HG02678 (cell line): ENCODE measurements at regions not wholly inside any gene's neighbourhood (a gene's known extent, or its start where the extent isn't known, plus 50 kb on each side); places are given as distances from the start of the nearest gene placed in this dataset.

Experiments used
- ATAC-seq: cut with Tn5 transposase; IDR thresholded peaks from one replicate; pipeline ENCODE4 v1.9.1; 2021; ENCODE audit warnings: mild to moderate bottlenecking, moderate library complexity; ENCODE audit not compliant: unreplicated experiment

- no peak for ATAC-seq
These were observed 300.7 kb downstream of the SP3 start for GRCh38 chr2:173664513-173664910.

- ATAC-seq = no peak
These were observed 298.8 kb downstream of the SP3 start for GRCh38 chr2:173666171-173666888.

- no peak for ATAC-seq
These were observed 298.2 kb downstream of the SP3 start for GRCh38 chr2:173667014-173667413.

GRCh38 chr2:173667415-173667814 is 297.8 kb downstream of the SP3 start:
- ATAC-seq = no peak

GRCh38 chr2:173669271-173669853 is 295.8 kb downstream of the SP3 start:
- ATAC-seq = no peak

- no peak for ATAC-seq
These were observed 295.3 kb downstream of the SP3 start for GRCh38 chr2:173669888-173670287.

GRCh38 chr2:173672573-173673340 is 292.4 kb downstream of the SP3 start:
- ATAC-seq = no peak

- ATAC-seq = no peak
These were observed 291.5 kb downstream of the SP3 start for GRCh38 chr2:173673640-173674039.

GRCh38 chr2:173676647-173677046 is 288.5 kb downstream of the SP3 start:
- ATAC-seq = no peak

- no peak for ATAC-seq
These were observed 287.0 kb downstream of the SP3 start for GRCh38 chr2:173678186-173678585.

- ATAC-seq = no peak
These were observed 284.6 kb downstream of the SP3 start for GRCh38 chr2:173680574-173680973.

- no peak for ATAC-seq
These were observed 283.1 kb downstream of the SP3 start for GRCh38 chr2:173681881-173682650.

- ATAC-seq = no peak
These were observed 280.2 kb downstream of the SP3 start for GRCh38 chr2:173684896-173685459.

GRCh38 chr2:173690349-173690748 is 274.8 kb downstream of the SP3 start:
- no peak for ATAC-seq

- no peak for ATAC-seq
These were observed 273.1 kb downstream of the SP3 start for GRCh38 chr2:173692068-173692467.

- no peak for ATAC-seq
These were observed 272.1 kb downstream of the SP3 start for GRCh38 chr2:173693044-173693589.

GRCh38 chr2:173696274-173696673 is 268.9 kb downstream of the SP3 start:
- no peak for ATAC-seq

GRCh38 chr2:173697929-173698328 is 267.2 kb downstream of the SP3 start:
- ATAC-seq = no peak

GRCh38 chr2:173705656-173706055 is 259.5 kb downstream of the SP3 start:
- no peak for ATAC-seq

GRCh38 chr2:173706936-173707335 is 258.2 kb downstream of the SP3 start:
- ATAC-seq = no peak

GRCh38 chr2:173708806-173709205 is 256.4 kb downstream of the SP3 start:
- no peak for ATAC-seq
